ENCODE measurements at regions not wholly inside any gene's neighbourhood (a gene's known extent, or its start where the extent isn't known, plus 50 kb on each side); places are given as distances from the start of the nearest gene placed in this dataset.

DNA sequence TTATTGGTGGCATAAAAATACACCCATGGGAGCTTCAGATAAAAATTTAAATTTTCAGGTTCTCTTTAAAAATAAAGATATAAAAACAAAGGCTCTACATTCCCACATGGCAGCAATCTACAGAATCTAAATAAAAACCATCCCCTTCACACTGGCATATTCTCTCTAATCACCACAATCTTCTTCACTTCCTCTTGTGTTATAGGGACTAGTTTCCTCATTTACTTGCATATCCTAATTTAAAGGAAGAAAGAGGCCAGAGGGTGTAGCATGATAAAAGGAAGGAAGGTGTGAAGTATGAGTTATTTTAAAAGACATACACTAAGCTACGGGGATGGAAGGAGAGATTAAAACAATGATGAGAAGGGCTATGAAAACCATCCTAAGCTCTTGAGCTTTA, 390.5 kb downstream of the ZNF608 start:
- H3K4me3 ChIP-seq (ENCODE audit: low read depth, low read length), result no peak overlapping the region
- TF ChIP-seq, protein P1, sequence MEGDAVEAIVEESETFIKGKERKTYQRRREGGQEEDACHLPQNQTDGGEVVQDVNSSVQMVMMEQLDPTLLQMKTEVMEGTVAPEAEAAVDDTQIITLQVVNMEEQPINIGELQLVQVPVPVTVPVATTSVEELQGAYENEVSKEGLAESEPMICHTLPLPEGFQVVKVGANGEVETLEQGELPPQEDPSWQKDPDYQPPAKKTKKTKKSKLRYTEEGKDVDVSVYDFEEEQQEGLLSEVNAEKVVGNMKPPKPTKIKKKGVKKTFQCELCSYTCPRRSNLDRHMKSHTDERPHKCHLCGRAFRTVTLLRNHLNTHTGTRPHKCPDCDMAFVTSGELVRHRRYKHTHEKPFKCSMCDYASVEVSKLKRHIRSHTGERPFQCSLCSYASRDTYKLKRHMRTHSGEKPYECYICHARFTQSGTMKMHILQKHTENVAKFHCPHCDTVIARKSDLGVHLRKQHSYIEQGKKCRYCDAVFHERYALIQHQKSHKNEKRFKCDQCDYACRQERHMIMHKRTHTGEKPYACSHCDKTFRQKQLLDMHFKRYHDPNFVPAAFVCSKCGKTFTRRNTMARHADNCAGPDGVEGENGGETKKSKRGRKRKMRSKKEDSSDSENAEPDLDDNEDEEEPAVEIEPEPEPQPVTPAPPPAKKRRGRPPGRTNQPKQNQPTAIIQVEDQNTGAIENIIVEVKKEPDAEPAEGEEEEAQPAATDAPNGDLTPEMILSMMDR (IDR thresholded peaks at IDR 0.05; ENCODE audit: low read depth, low read length), result no peak

DNA sequence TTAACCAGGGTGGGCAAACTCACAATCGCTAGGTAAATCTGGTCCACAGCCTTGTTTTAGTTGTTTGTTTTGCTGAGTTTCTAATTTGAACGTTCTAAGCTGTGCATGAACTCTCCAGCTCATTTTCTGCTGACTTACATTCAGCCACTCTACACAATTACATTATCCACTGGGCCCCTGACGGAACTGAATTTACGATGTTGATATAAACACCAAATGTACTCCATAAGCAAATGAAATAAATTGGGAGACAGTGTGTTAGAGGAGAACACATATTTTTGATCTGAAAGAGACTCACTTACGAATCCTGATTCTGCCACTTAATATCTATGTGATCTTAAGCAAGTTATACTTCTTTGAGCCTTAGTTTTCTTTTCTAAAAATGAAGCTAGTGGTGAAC, 393.4 kb downstream of the ZNF608 start:
- H3K4me3 ChIP-seq (ENCODE audit: low read depth, low read length), result no peak overlapping the region
- TF ChIP-seq, protein P1 (IDR thresholded peaks at IDR 0.05; ENCODE audit: low read depth, low read length), result no peak

DNA sequence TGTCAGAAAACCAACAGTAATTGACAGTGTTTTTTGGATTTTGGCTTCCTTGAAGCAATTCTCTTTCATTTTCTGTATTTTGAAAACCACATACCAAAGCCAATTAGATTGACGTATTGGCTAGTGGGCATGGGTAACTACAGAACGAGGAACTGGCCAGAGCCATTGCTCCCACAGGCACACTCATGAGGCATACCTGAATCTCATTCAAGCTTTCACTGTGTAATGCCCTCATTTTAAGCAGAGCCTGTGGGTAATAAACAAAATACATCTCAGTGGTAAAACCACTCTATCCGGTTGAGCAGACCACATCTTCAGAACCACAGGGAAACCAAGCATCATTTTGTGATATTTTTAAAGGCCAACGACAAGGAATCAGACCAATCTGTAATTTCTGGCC, 394.1 kb downstream of the ZNF608 start:
- no peak overlapping the region for H3K4me3 ChIP-seq (ENCODE audit: low read depth, low read length)
- TF ChIP-seq, protein P1 (IDR thresholded peaks at IDR 0.05; ENCODE audit: low read depth, low read length), result no peak

DNA sequence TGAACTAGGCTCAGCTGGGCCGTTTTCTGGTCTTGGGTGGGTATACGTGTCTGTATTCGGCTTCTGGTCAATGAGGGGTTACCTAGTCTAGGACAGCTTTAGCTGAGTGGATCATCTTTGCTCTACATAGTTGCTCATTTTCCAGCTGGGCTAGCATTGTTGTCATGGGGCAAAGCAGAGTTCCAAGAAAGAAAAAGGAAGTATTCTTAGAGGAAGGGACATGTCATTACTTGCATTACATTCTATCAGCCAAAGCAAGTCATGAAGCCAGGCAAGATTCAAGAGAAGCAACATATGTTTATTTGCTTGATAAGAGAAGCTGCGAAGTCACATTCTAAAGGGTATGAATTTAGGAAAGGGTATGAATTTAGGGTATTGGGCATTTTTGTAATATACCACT, 396.5 kb downstream of the ZNF608 start:
- TF ChIP-seq, protein P1 (IDR thresholded peaks at IDR 0.05; ENCODE audit: low read depth, low read length), result no peak
- no peak overlapping the region for H3K4me3 ChIP-seq (ENCODE audit: low read depth, low read length)

DNA sequence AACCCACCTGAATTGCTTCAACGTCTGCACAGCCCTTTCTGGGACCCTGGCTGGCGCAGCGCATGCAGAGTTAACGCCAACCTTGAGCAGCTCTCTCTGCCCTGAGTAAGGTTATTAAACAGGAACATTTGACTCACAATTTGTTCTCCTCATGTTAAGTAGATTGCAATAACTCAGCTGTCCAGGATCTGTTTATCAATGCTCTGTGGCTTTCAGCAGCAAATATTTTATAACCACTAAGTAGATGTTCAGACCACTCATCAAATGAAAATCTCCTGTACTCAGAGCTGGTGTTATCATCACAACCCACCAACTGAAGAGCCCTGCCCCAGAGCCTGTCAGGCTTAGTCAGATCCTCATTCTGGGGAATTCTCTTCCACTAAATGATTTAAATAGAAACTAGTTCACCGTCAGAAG, 403.0 kb downstream of the ZNF608 start:
- TF ChIP-seq, protein P1 (IDR thresholded peaks at IDR 0.05; ENCODE audit: low read depth, low read length), result no peak
- H3K4me3 ChIP-seq (ENCODE audit: low read depth, low read length), result no peak overlapping the region

DNA sequence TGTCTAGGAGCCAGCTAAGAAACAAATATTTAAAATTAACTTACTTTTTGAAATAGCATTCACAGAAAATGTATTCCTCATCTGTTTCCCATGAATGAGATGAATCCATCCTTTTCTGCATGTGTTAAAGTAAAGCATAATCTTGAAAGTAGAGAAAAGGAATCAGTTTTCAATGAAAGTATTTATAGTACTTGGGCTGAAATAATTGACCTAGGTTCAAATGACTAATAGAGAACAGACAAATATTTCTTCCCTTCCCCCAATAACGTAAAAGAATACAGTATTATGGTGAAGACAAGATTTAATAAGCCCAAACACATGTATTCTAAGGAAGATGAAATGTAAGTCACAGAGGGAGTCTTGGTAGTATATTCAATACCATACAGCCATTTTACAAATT, 403.5 kb downstream of the ZNF608 start:
- no peak overlapping the region for H3K4me3 ChIP-seq (ENCODE audit: low read depth, low read length)
- TF ChIP-seq, protein P1 (IDR thresholded peaks at IDR 0.05; ENCODE audit: low read depth, low read length), result no peak

DNA sequence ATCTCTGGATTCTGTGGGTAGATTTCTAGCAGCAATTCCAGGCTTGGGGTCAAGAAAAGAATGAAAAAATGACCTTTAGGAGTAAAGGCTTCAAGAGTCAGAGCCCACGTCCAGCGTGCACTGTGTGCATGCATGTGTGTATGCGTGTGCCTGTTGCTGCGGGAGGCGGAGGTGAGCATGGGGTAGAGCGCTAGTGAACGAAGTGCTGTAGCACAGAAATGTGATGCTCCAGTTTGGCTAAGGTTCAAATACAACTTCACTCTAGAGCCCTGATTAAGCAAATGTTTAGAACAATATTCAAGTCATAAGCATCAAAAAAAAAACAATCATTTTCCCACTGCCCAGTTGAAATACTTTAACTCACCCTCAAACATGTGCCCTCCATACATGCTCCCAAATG, 403.9 kb downstream of the ZNF608 start:
- TF ChIP-seq, protein P1 (IDR thresholded peaks at IDR 0.05; ENCODE audit: low read depth, low read length), result no peak
- H3K4me3 ChIP-seq (ENCODE audit: low read depth, low read length), result no peak overlapping the region

All from WI38 (cell line).